K562 (cell line): ENCODE measurements at regions not wholly inside any gene's neighbourhood (a gene's known extent, or its start where the extent isn't known, plus 50 kb on each side); places are given as distances from the start of the nearest gene placed in this dataset.

Experiments
- ATAC-seq: fragments of 200-7000 bp; cut with Tn5 transposase; 3 replicates; pipeline ENCODE4 v1.9.1; 2020; ENCODE audit warnings: moderate library complexity
- BruUV-seq: library from RNA; stranded (reverse); fragments of 400-500 nt; replicated peaks from 2 replicates; lab custom pipeline; 2021; lab: Mats Ljungman, UMichigan
- CTCF ChIA-PET: fragments of 300-600 bp; formaldehyde crosslinking; extraction: SDS; loops from one replicate; lab custom pipeline; 2021; ENCODE audit warnings: low intra/inter-chr PET ratio; lab: Yijun Ruan, JAX
- POLR2A ChIA-PET: fragments of 300-600, 350-650 bp; sonication (Branson Sonifier 250); formaldehyde crosslinking; extraction: SDS; loops from one replicate; lab custom pipeline; 2021; ENCODE audit warnings: antibody characterized with exemption, inconsistent platforms; lab: Yijun Ruan, JAX
- DNase-seq, 4 experiments: peaks; one replicate each; pipeline versions ENCODE4 v3.0.0 to v3.0.0-alpha.2; 2011 to 2018; ENCODE audit warnings: low spot score in 3 of 4, mixed read lengths in 3 of 4; ENCODE audit errors: extremely low read depth in 1 of 4
- FAIRE-seq: peaks from 2 replicates; lab custom pipeline; 2011; peaks lifted over from hg19 to GRCh38; lab: Jason Lieb, UNC
- H2AFZ ChIP-seq: 2 replicates; pipeline ENCODE4 v1.6.0; 2011; ENCODE audit warnings: low read depth, low read length, control low read depth, inconsistent platforms
- H3K27ac ChIP-seq: fragments of 200-600 bp; 3 replicates; pipeline ENCODE4 v1.8.0; 2011; ENCODE audit warnings: low read depth, mild to moderate bottlenecking, control low read depth, inconsistent platforms, low read length, moderate library complexity, mixed read lengths; ENCODE audit errors: extremely low read depth
- H3K27me3 ChIP-seq, 2 experiments: fragments of 300-600 bp in 1 of 2; 2 replicates in 1 of 2; 3 replicates in 1 of 2; pipeline versions ENCODE4 v1.6.0 to v1.8.0; 2011; ENCODE audit warnings: inconsistent platforms in 2 of 2, low read length in 2 of 2, mild to moderate bottlenecking in 1 of 2, mixed read lengths in 1 of 2, moderate library complexity in 1 of 2; ENCODE audit not compliant: control insufficient read depth in 2 of 2, insufficient read depth in 2 of 2
- H3K36me3 ChIP-seq: fragments of 300-600 bp; 3 replicates; pipeline ENCODE4 v1.8.0; 2011; ENCODE audit warnings: mild to moderate bottlenecking, low read length, inconsistent platforms; ENCODE audit not compliant: control insufficient read depth, insufficient read depth
- H3K4me1 ChIP-seq, 2 experiments: fragments of 200-600 bp in 1 of 2; replicated peaks in 1 of 2; 2 replicates in 1 of 2; 3 replicates in 1 of 2; pipeline versions ENCODE4 v1.5.1 to v1.8.0; 2011; ENCODE audit warnings: inconsistent platforms in 2 of 2, low read length in 2 of 2, mild to moderate bottlenecking in 1 of 2, mixed read lengths in 1 of 2, moderate library complexity in 1 of 2; ENCODE audit not compliant: control insufficient read depth in 2 of 2, insufficient read depth in 2 of 2
- H3K4me2 ChIP-seq: 2 replicates; pipeline ENCODE4 v1.6.1; 2011; ENCODE audit warnings: low read length, control low read depth, inconsistent platforms, mixed read lengths; ENCODE audit not compliant: insufficient read depth
- H3K4me3 ChIP-seq: fragments of 200-600 bp; sonication (generic), shearing (Covaris generic); 2 replicates; pipeline ENCODE4 v1.5.1; 2016; ENCODE audit warnings: control low read depth, inconsistent platforms
- H3K79me2 ChIP-seq: fragments of 200-600 bp; 3 replicates; pipeline ENCODE4 v1.8.0; 2011; ENCODE audit warnings: low read length, inconsistent platforms; ENCODE audit not compliant: control insufficient read depth, insufficient read depth
- H3K9ac ChIP-seq, 2 experiments: 2 replicates each; pipeline versions ENCODE4 v1.6.0 to v1.6.1; 2011; ENCODE audit warnings: low read depth in 2 of 2, low read length in 2 of 2, control low read depth in 1 of 2, inconsistent platforms in 1 of 2, mild to moderate bottlenecking in 1 of 2, mixed read lengths in 1 of 2; ENCODE audit not compliant: insufficient read depth in 1 of 2
- H3K9me1 ChIP-seq: one replicate; pipeline ENCODE4 v1.6.0; 2011; ENCODE audit warnings: inconsistent platforms, mild to moderate bottlenecking, low read length, moderate library complexity; ENCODE audit not compliant: control insufficient read depth, insufficient read depth
- H3K9me3 ChIP-seq: replicated peaks from 2 replicates; pipeline ENCODE4 v1.5.1; 2011; ENCODE audit warnings: low read depth, low read length, inconsistent platforms; ENCODE audit not compliant: control insufficient read depth, insufficient read depth
- H4K20me1 ChIP-seq: replicated peaks from 2 replicates; pipeline ENCODE4 v1.6.1; 2011; ENCODE audit warnings: low read length, inconsistent platforms, mixed read lengths; ENCODE audit not compliant: control insufficient read depth, insufficient read depth
- GATA2 ChIP-seq: sonication (generic); formaldehyde crosslinking; IDR thresholded peaks from 2 replicates; pipeline ENCODE4 v1.4.0; 2020; ENCODE audit warnings: mild to moderate bottlenecking, missing genetic modification reagents
- HBP1 ChIP-seq: fragments of 450-650 bp; formaldehyde crosslinking; IDR thresholded peaks from 2 replicates; pipeline ENCODE4 v1.4.0; 2022; ENCODE audit warnings: missing genetic modification characterization
- LCOR ChIP-seq: sonication (generic); formaldehyde crosslinking; IDR thresholded peaks from 2 replicates; pipeline ENCODE4 v1.8.0; 2022; ENCODE audit warnings: mild to moderate bottlenecking, missing genetic modification reagents
- ZNF282 ChIP-seq: sonication (generic); formaldehyde crosslinking; IDR thresholded peaks from 2 replicates; pipeline ENCODE4 v1.8.1; 2023; ENCODE audit warnings: missing genetic modification reagents
- ZNF830 ChIP-seq: fragments of 250-450 bp; sonication (Bioruptor Pico); IDR thresholded peaks from 2 replicates; pipeline ENCODE4 v1.5.0; 2021; ENCODE audit warnings: mild to moderate bottlenecking
- WGBS: fragments of 100-300 bp; shearing (Covaris generic); methylation state at CpG from one replicate; pipeline ENCODE4 v1.1.6; 2016; ENCODE audit warnings: low coverage, mixed read lengths; ENCODE audit not compliant: insufficient coverage; ENCODE audit errors: missing lambda C conversion rate; 5-methylcytosine and 5-hydroxymethylcytosine counted together
- in situ Hi-C: fragments of 300-500 bp; cut with MboI; formaldehyde crosslinking; loops from 4 replicates; pipeline ENCODE4 v1.15.0; 2018; ENCODE audit warnings: inconsistent platforms, mixed read lengths
- intact Hi-C: fragments of 100-400 bp; cut with micrococcal nuclease; formaldehyde crosslinking; loops from 2 replicates; pipeline ENCODE4 v1.14.2; 2022

DNA sequence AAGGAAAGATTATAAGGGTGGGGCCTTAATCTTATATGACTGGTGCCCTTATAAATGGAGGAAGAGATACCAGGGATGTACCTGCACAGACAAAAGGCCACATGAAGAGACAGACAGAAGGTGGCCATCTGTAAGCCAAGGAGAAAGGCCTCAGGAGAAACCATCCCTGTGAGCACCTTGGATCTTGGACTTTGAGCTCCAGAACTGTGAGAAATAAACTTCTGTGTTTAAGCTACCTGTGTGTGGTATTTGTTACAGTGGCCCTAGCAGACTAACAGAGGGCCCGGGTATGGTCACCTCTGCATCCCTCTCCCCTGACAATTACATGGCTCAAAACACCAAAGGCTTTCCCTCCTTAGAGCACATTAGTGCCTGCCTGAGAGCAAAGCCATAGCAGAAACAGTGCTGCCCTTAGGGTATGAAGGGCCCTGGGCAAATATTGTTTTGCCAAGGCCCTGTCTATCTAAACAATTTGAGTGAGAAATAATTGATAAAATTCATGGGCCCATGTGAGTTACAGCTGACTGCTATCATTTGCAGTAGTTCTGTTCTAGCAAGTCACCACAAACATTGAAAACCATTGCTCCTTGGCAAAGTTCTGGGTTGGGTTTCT, 109.3 kb upstream of the MYCN start (continued):
- TF ChIP-seq HBP1 (no peak), LCOR (CRISPR knock-in tag) (no peak), GATA2 (CRISPR knock-in tag) (no peak)

DNA sequence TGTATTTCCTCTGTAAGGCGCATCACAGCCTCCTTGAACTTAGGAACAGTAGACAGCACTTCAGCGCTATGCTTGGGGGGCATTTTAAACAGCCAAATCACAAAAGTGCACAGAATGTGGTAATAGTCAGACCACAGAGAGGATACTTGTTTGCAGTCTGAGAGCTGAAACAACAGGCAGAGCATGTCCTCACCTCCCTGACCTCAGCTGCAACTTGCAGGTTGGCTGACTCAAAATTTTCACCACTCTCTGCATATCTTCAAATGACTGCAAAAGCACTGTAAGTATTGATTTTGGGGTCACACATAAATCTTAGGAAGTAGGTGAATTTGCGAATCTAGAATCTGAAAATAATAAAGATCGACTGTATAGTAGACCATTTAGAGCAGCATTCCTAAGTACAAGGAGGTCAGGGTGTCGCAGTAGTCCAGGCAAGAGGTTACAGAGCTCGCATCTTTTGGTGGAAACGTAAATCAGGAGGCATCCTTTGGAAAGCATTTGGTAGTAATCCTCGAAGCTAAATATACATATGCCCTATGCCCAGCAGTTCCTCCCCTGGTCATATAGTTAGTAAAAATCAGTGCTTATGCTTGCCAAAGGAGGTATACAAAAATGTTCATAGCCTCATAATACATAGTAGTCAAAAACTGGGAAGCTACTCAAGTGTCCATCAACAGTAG, 108.2 kb upstream of the MYCN start:
- Histone ChIP-seq H3K4me1 (no peaks in the 10 kb centered on the region), H2AFZ (no peak overlapping the region), H3K4me2 (no peak overlapping the region), H3K36me3 (no peaks in the 10 kb centered on the region), H3K9ac (no peak overlapping the region), H3K27me3 (peaks cover 0 to 11% of the 10 kb centered on the region in 2 experiments; a peak in 2 of 5 replicates), H3K9me1 (no peaks in the 10 kb centered on the region), H3K27ac (no peak overlapping the region), H4K20me1 (0 out of 2 replicates have a peak, but pooled peaks cover 3% of the 10 kb centered on the region), H3K79me2 (no peaks in the 10 kb centered on the region), H3K4me3 (no peak overlapping the region), H3K9me3 (no peaks in the 10 kb centered on the region; the same call in 1 of the 2 replicates)
- TF ChIP-seq ZNF830 (CRISPR knock-in tag) (no peak), ZNF282 (CRISPR knock-in tag) (no peak)
- FAIRE-seq (no peak), DNase-seq (no peak), ATAC-seq (no peak)
- no TSS peak for BruUV-seq
- in situ Hi-C loops (no loop called here), intact Hi-C loops (no loop called here)
- WGBS: under 1% methylated on average over 8 of the region's 8 CpGs
- CTCF ChIA-PET: no interaction called here
- POLR2A ChIA-PET: no interaction called here
